Testis (tissue), 2 donors: ENCODE measurements at regions not wholly inside any gene's neighbourhood (a gene's known extent, or its start where the extent isn't known, plus 50 kb on each side); places are given as distances from the start of the nearest gene placed in this dataset.

Experiments used
- DNase-seq: peaks from one replicate; pipeline ENCODE4 v3.0.0-alpha.2; 2019
- H3K27ac ChIP-seq, 2 donors: fragments of 200-600 bp; sonication (generic); one replicate each; pipeline ENCODE4 v1.5.1; 2019
- H3K27me3 ChIP-seq: fragments of 200-600 bp; sonication (generic); one replicate; pipeline ENCODE4 v1.5.1; 2019
- H3K36me3 ChIP-seq: fragments of 200-600 bp; sonication (generic); one replicate; pipeline ENCODE4 v1.5.1; 2017; ENCODE audit warnings: low read depth; ENCODE audit errors: missing control alignments
- H3K4me1 ChIP-seq: fragments of 200-600 bp; sonication (generic); one replicate; pipeline ENCODE4 v1.5.1; 2019
- H3K4me3 ChIP-seq, 2 donors: fragments of 200-600 bp; sonication (generic); one replicate each; pipeline ENCODE4 v1.5.1; 2017 to 2019
- H3K9me3 ChIP-seq: fragments of 200-600 bp; sonication (generic); one replicate; pipeline ENCODE4 v1.5.1; 2017
- CTCF ChIP-seq, 3 experiments: fragments of 450-650 bp in 2 of 3; fragments of 200-600 bp in 1 of 3; sonication (generic) in 1 of 3; IDR thresholded peaks; one replicate each; pipeline ENCODE4 v1.5.1; 2016 to 2019; ENCODE audit warnings: antibody characterized with exemption in 3 of 3, mild to moderate bottlenecking in 2 of 3, moderate library complexity in 1 of 3
- POLR2A ChIP-seq: fragments of 450-650 bp; IDR thresholded peaks from one replicate; pipeline ENCODE4 v1.6.1; 2017; ENCODE audit warnings: antibody characterized with exemption, mild to moderate bottlenecking, moderate library complexity
- WGBS, 2 donors: methylation state at CpG; one replicate each; pipeline ENCODE4 v1.1.5; 2018; 5-methylcytosine and 5-hydroxymethylcytosine counted together
- intact Hi-C: fragments of 100-400 bp; cut with DNase I; formaldehyde crosslinking; loops from one replicate; pipeline ENCODE4 v1.15.1; 2023; ENCODE audit warnings: low total_unique reads

- Histone ChIP-seq H3K27me3 (no peaks in the 10 kb centered on the region), H3K4me1 (no peaks in the 10 kb centered on the region), H3K4me3 (no peak overlapping the region), H3K36me3 (no peaks in the 10 kb centered on the region), H3K9me3 (no peaks in the 10 kb centered on the region), H3K27ac (no peak overlapping the region)
- no peak for DNase-seq
- TF ChIP-seq POLR2A, result no peak
- TF ChIP-seq CTCF (IDR thresholded peaks at IDR 0.05), result no peak
- intact Hi-C loops, result no loop called here
- WGBS, 2 donors, result 75 to 85% methylated on average over 4 of the region's 4 CpGs
Measured at GRCh38 chr13:73943137-73943964, 190.9 kb downstream of the KLF12 start.

- intact Hi-C loops, result no loop called here
- 76 to 90% methylated on average over 1 of the region's 1 CpG for whole genome bisulfite sequencing, 2 donors
- no peaks in the 10 kb centered on the region for H3K36me3 ChIP-seq
Measured at GRCh38 chr13:73941752-73942151, 192.5 kb downstream of the KLF12 start.

GRCh38 chr13:73940098-73940497, 194.1 kb downstream of the KLF12 start:
- Histone ChIP-seq H3K9me3 (no peaks in the 10 kb centered on the region), H3K4me1 (no peaks in the 10 kb centered on the region), H3K4me3 (no peak overlapping the region), H3K27ac (no peak overlapping the region), H3K27me3 (no peaks in the 10 kb centered on the region), H3K36me3 (no peaks in the 10 kb centered on the region)
- no peak for DNase-seq
- no peak for TF ChIP-seq CTCF (IDR thresholded peaks at IDR 0.05)
- no peak for TF ChIP-seq POLR2A
- intact Hi-C loops, result no loop called here
- 83 to 94% methylated on average over 7 of the region's 7 CpGs for WGBS, 2 donors

More at GRCh38 chr13:73941752-73942151, 192.5 kb downstream of the KLF12 start:
- Histone ChIP-seq H3K27ac (no peak overlapping the region), H3K9me3 (no peaks in the 10 kb centered on the region), H3K4me1 (no peaks in the 10 kb centered on the region), H3K27me3 (no peaks in the 10 kb centered on the region), H3K4me3 (no peak overlapping the region)
- DNase-seq, result no peak
- TF ChIP-seq POLR2A (no peak), CTCF (IDR thresholded peaks at IDR 0.05) (no peak)

- Histone ChIP-seq H3K9me3 (no peaks in the 10 kb centered on the region), H3K36me3 (no peaks in the 10 kb centered on the region), H3K4me3 (no peak overlapping the region), H3K4me1 (no peaks in the 10 kb centered on the region), H3K27ac (no peak overlapping the region), H3K27me3 (no peaks in the 10 kb centered on the region)
- no peak for TF ChIP-seq POLR2A
- no peak for TF ChIP-seq CTCF (IDR thresholded peaks at IDR 0.05)
- no peak for DNase-seq
- intact Hi-C loops, result no loop called here
- WGBS, 2 donors, result 79 to 88% methylated on average over 1 of the region's 1 CpG
Measured at GRCh38 chr13:73939603-73940002, 194.6 kb downstream of the KLF12 start.

- H3K4me1 ChIP-seq, result no peaks in the 10 kb centered on the region
- intact Hi-C loops, result no loop called here
- no peak overlapping the region for H3K4me3 ChIP-seq
- H3K36me3 ChIP-seq, result no peaks in the 10 kb centered on the region
- 95 to 100% methylated on average over 3 of the region's 3 CpGs for WGBS, 2 donors
- no peaks in the 10 kb centered on the region for H3K27me3 ChIP-seq
- H3K9me3 ChIP-seq, result no peaks in the 10 kb centered on the region
- TF ChIP-seq POLR2A (no peak), CTCF (IDR thresholded peaks at IDR 0.05) (no peak)
- no peak overlapping the region for H3K27ac ChIP-seq
- no peak for DNase-seq
Measured at GRCh38 chr13:73939071-73939380, 195.2 kb downstream of the KLF12 start.
